Prostate gland (tissue), 2 donors: ENCODE measurements at regions not wholly inside any gene's neighbourhood (a gene's known extent, or its start where the extent isn't known, plus 50 kb on each side); places are given as distances from the start of the nearest gene placed in this dataset.

Source experiments
- POLR2A ChIP-seq: fragments of 450-650 bp; IDR thresholded peaks from one replicate; pipeline ENCODE4 v1.6.1; 2016; ENCODE audit warnings: antibody characterized with exemption, mild to moderate bottlenecking
- TF ChIP-seq, protein P1 (sequence below), 4 experiments: fragments of 200-600 bp in 2 of 4; fragments of 450-650 bp in 2 of 4; sonication (generic) in 2 of 4; IDR thresholded peaks; 1 replicate in 3 of 4; 2 replicates in 1 of 4; pipeline ENCODE4 v1.5.1; 2016 to 2019; ENCODE audit warnings: antibody characterized with exemption in 4 of 4, mild to moderate bottlenecking in 2 of 4, moderate library complexity in 2 of 4

DNA sequence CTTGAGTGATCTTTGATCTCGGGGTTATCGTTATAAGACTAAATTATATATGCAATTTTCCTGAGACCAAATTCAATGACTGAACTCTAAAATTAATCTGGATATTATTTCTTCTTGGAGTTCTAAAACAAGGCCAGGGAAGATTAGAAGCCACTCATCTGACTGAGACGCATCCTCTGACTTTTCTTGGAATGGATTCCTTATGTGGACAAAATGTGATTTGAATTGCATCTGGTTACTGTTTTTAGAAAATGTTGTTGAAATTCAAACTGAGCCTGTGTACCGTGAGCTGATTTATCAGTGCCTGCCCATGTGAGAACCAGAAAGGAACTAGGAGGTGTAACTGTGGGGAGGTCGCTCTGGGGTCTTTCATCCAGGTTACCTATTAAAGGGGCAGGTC is 330.8 kb downstream of the OSR1 start:
- TF ChIP-seq POLR2A, result no peak
- TF ChIP-seq, protein P1, sequence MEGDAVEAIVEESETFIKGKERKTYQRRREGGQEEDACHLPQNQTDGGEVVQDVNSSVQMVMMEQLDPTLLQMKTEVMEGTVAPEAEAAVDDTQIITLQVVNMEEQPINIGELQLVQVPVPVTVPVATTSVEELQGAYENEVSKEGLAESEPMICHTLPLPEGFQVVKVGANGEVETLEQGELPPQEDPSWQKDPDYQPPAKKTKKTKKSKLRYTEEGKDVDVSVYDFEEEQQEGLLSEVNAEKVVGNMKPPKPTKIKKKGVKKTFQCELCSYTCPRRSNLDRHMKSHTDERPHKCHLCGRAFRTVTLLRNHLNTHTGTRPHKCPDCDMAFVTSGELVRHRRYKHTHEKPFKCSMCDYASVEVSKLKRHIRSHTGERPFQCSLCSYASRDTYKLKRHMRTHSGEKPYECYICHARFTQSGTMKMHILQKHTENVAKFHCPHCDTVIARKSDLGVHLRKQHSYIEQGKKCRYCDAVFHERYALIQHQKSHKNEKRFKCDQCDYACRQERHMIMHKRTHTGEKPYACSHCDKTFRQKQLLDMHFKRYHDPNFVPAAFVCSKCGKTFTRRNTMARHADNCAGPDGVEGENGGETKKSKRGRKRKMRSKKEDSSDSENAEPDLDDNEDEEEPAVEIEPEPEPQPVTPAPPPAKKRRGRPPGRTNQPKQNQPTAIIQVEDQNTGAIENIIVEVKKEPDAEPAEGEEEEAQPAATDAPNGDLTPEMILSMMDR (IDR thresholded peaks at IDR 0.05), result no peak
